Caco-2 (cell line): ENCODE measurements at regions not wholly inside any gene's neighbourhood (a gene's known extent, or its start where the extent isn't known, plus 50 kb on each side); places are given as distances from the start of the nearest gene placed in this dataset.

Experiments used
- BruUV-seq: library from RNA; stranded (reverse); fragments of 400-500 nt; replicated peaks from 2 replicates; lab custom pipeline; 2021; lab: Mats Ljungman, UMichigan
- CTCF ChIA-PET: fragments of 300-600 bp; sonication (Branson Sonifier 250); formaldehyde crosslinking; loops from one replicate; lab custom pipeline; 2022; ENCODE audit warnings: antibody characterized with exemption; lab: Charles Lee
- POLR2A ChIA-PET: fragments of 300-600 bp; sonication (Branson Sonifier 250); formaldehyde crosslinking; loops from one replicate; lab custom pipeline; 2022; ENCODE audit warnings: antibody characterized with exemption; lab: Charles Lee
- DNase-seq, 2 experiments: peaks; one replicate each; pipeline versions ENCODE4 v3.0.0 to v3.0.0-alpha.2; 2020 to 2022
- H3K27me3 ChIP-seq: replicated peaks from 2 replicates; pipeline ENCODE4 v1.6.0; 2011; ENCODE audit warnings: low read length; ENCODE audit not compliant: control insufficient read depth, insufficient read depth
- H3K36me3 ChIP-seq: 2 replicates; pipeline ENCODE4 v1.5.1; 2011; ENCODE audit warnings: low read length; ENCODE audit not compliant: control insufficient read depth, insufficient read depth
- H3K4me1 ChIP-seq: fragments of 250-450 bp; sonication (Bioruptor Pico); 2 replicates; pipeline ENCODE4 v1.5.1; 2020; ENCODE audit warnings: mild to moderate bottlenecking
- H3K4me3 ChIP-seq: 2 replicates; pipeline ENCODE4 v1.5.1; 2011; ENCODE audit warnings: low read depth, mild to moderate bottlenecking, control low read depth, low read length
- H3K9me3 ChIP-seq: fragments of 250-450 bp; sonication (Bioruptor Pico); 2 replicates; pipeline ENCODE4 v1.5.1; 2020; ENCODE audit warnings: mild to moderate bottlenecking, moderate library complexity
- H3K27ac Mint-ChIP-seq: one replicate; pipeline ENCODE4 v1.8.0; 2022; ENCODE audit warnings: mixed read lengths; ENCODE audit not compliant: unreplicated experiment
- H3K27me3 Mint-ChIP-seq: one replicate; pipeline ENCODE4 v1.8.0; 2022; ENCODE audit warnings: mixed read lengths; ENCODE audit not compliant: insufficient read depth, unreplicated experiment
- H3K36me3 Mint-ChIP-seq: one replicate; pipeline ENCODE4 v1.8.0; 2022; ENCODE audit warnings: mild to moderate bottlenecking, mixed read lengths; ENCODE audit not compliant: insufficient read depth, unreplicated experiment
- H3K4me1 Mint-ChIP-seq: one replicate; pipeline ENCODE4 v1.8.0; 2022; ENCODE audit warnings: low read depth, mixed read lengths; ENCODE audit not compliant: unreplicated experiment
- H3K4me3 Mint-ChIP-seq: one replicate; pipeline ENCODE4 v1.8.0; 2022; ENCODE audit warnings: mild to moderate bottlenecking, moderate library complexity, mixed read lengths; ENCODE audit not compliant: unreplicated experiment
- H3K9me3 Mint-ChIP-seq: one replicate; pipeline ENCODE4 v1.8.0; 2022; ENCODE audit warnings: mixed read lengths; ENCODE audit not compliant: unreplicated experiment
- CTCF ChIP-seq, 2 experiments: fragments of 200-600 bp in 1 of 2; IDR thresholded peaks; 1 replicate in 1 of 2; 2 replicates in 1 of 2; pipeline versions ENCODE4 v1.5.1 to v1.8.0; 2011 to 2022; ENCODE audit warnings: antibody characterized with exemption in 1 of 2, control low read depth in 1 of 2, inconsistent platforms in 1 of 2, low read depth in 1 of 2, low read length in 1 of 2, mild to moderate bottlenecking in 1 of 2, moderate library complexity in 1 of 2; ENCODE audit not compliant: insufficient read depth in 1 of 2, severe bottlenecking in 1 of 2, unreplicated experiment in 1 of 2
- intact Hi-C: fragments of 100-400 bp; cut with micrococcal nuclease; formaldehyde crosslinking; loops from one replicate; pipeline ENCODE4 v1.10.0; 2022; ENCODE audit not compliant: unreplicated experiment

- H3K9me3 Mint-ChIP-seq = no peaks in the 10 kb centered on the region
- H3K27ac Mint-ChIP-seq = no peak overlapping the region
- Histone ChIP-seq H3K36me3 (no peaks in the 10 kb centered on the region), H3K9me3 (no peaks in the 10 kb centered on the region), H3K27me3 (no peaks in the 10 kb centered on the region), H3K4me1 (no peaks in the 10 kb centered on the region), H3K4me3 (no peak overlapping the region)
- no peak overlapping the region for H3K4me3 Mint-ChIP-seq
- H3K4me1 Mint-ChIP-seq = no peaks in the 10 kb centered on the region
- no peak for DNase-seq
- H3K27me3 Mint-ChIP-seq = peaks cover 3% of the 10 kb centered on the region
- H3K36me3 Mint-ChIP-seq = no peaks in the 10 kb centered on the region
- BruUV-seq = no TSS peak
- intact Hi-C loops = no loop called here
- no peak for TF ChIP-seq CTCF (IDR thresholded peaks at IDR 0.05; ENCODE audit: insufficient read depth in 1 of 2, low read depth in 1 of 2, low read length in 1 of 2, severe bottlenecking in 1 of 2, unreplicated experiment in 1 of 2)
- POLR2A ChIA-PET = no interaction called here
- CTCF ChIA-PET = no interaction called here
Measured at GRCh38 chr2:14194233-14194632, 438.3 kb upstream of the LRATD1 start.

- POLR2A ChIA-PET = no interaction called here
- Mint-ChIP-seq H3K27ac (no peak overlapping the region), H3K4me1 (no peaks in the 10 kb centered on the region), H3K27me3 (peaks cover 3% of the 10 kb centered on the region), H3K4me3 (no peak overlapping the region), H3K9me3 (no peaks in the 10 kb centered on the region), H3K36me3 (no peaks in the 10 kb centered on the region)
- Histone ChIP-seq H3K9me3 (no peaks in the 10 kb centered on the region), H3K36me3 (no peaks in the 10 kb centered on the region), H3K4me3 (no peak overlapping the region), H3K27me3 (no peaks in the 10 kb centered on the region), H3K4me1 (no peaks in the 10 kb centered on the region)
- CTCF ChIA-PET = no interaction called here
- DNase-seq = no peak
- intact Hi-C loops = no loop called here
- no peak for TF ChIP-seq CTCF (IDR thresholded peaks at IDR 0.05; ENCODE audit: insufficient read depth in 1 of 2, low read depth in 1 of 2, low read length in 1 of 2, severe bottlenecking in 1 of 2, unreplicated experiment in 1 of 2)
- BruUV-seq = no TSS peak
Measured at GRCh38 chr2:14197293-14197692, 435.2 kb upstream of the LRATD1 start.

GRCh38 chr2:14199040-14199439, 433.5 kb upstream of the LRATD1 start:
- Histone ChIP-seq H3K36me3 (no peaks in the 10 kb centered on the region), H3K9me3 (no peaks in the 10 kb centered on the region), H3K27me3 (no peaks in the 10 kb centered on the region), H3K4me1 (no peaks in the 10 kb centered on the region), H3K4me3 (no peak overlapping the region)
- no peak for DNase-seq
- intact Hi-C loops = no loop called here
- no peaks in the 10 kb centered on the region for H3K4me1 Mint-ChIP-seq
- H3K36me3 Mint-ChIP-seq = no peaks in the 10 kb centered on the region
- no peaks in the 10 kb centered on the region for H3K9me3 Mint-ChIP-seq
- BruUV-seq = no TSS peak
- TF ChIP-seq CTCF (IDR thresholded peaks at IDR 0.05; ENCODE audit: insufficient read depth in 1 of 2, low read depth in 1 of 2, low read length in 1 of 2, severe bottlenecking in 1 of 2, unreplicated experiment in 1 of 2) = no peak
- no peaks in the 10 kb centered on the region for H3K27me3 Mint-ChIP-seq
- H3K4me3 Mint-ChIP-seq = no peak overlapping the region
- H3K27ac Mint-ChIP-seq = no peak overlapping the region
- POLR2A ChIA-PET = no interaction called here
- CTCF ChIA-PET = no interaction called here
